ENCODE measurements at regions not wholly inside any gene's neighbourhood (a gene's known extent, or its start where the extent isn't known, plus 50 kb on each side); places are given as distances from the start of the nearest gene placed in this dataset.

DNA sequence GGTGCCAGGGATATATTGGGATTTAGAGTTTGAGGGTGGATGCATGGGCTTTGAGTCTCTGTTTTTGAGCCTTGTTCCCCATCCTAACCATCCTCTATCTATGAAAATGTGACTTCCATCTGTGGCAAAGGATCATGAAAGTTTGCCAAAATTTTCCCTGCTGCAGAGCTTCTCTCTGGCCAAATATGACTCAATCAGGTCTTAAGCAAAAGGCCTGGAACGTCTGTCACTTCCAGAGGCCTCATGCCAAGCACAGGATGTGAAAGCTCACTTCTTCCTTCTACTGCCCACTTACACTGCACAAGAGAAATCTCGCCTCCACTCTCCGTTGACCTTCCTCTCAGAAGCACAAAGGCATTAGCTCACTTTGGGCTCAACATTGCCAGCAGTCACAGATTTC is 696.9 kb upstream of the NRP1 start:
- no peaks in the 10 kb centered on the region for H3K36me3 ChIP-seq
- DNase-seq, result peak; percentile 82 to 86
- TF ChIP-seq, protein P1, sequence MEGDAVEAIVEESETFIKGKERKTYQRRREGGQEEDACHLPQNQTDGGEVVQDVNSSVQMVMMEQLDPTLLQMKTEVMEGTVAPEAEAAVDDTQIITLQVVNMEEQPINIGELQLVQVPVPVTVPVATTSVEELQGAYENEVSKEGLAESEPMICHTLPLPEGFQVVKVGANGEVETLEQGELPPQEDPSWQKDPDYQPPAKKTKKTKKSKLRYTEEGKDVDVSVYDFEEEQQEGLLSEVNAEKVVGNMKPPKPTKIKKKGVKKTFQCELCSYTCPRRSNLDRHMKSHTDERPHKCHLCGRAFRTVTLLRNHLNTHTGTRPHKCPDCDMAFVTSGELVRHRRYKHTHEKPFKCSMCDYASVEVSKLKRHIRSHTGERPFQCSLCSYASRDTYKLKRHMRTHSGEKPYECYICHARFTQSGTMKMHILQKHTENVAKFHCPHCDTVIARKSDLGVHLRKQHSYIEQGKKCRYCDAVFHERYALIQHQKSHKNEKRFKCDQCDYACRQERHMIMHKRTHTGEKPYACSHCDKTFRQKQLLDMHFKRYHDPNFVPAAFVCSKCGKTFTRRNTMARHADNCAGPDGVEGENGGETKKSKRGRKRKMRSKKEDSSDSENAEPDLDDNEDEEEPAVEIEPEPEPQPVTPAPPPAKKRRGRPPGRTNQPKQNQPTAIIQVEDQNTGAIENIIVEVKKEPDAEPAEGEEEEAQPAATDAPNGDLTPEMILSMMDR (IDR thresholded peaks at IDR 0.05), result no peak
- H3K4me1 ChIP-seq, result peaks cover 0 to 14% (median 0%) of the 10 kb centered on the region in 4 donors
- no peaks in the 10 kb centered on the region for H3K27me3 ChIP-seq
- H3K4me3 ChIP-seq, result no peak overlapping the region
- no peak overlapping the region for H3K27ac ChIP-seq
- intact Hi-C loops (cut with DNase I; ENCODE audit: low total_unique reads), result no loop called here
- H3K9me3 ChIP-seq, result no peaks in the 10 kb centered on the region

DNA sequence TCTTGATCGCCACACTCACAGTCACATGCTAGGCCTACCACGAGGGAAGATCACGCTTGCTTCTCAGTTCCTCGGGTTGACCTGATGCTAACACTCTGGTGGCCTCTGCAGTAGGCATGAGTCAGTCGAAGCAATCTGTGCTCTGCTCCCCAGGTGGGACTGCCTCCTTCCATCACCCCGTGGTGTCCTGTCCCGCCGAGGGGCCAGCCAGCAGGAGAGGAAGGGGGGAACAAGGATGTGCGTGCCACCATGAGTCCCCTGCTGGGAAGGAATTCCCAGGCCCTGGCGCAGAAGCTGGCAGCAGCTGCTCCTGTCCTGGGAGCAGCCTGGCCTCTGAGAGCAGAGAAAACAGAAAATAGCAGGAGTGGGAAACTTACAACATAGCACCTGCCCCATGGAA is 695.0 kb upstream of the NRP1 start:
- no peaks in the 10 kb centered on the region for H3K36me3 ChIP-seq
- intact Hi-C loops (cut with DNase I; ENCODE audit: low total_unique reads), result no loop called here
- DNase-seq, result no peak
- no peak overlapping the region for H3K27ac ChIP-seq
- peaks cover 0 to 14% (median 0%) of the 10 kb centered on the region in 4 donors for H3K4me1 ChIP-seq
- no peak overlapping the region for H3K4me3 ChIP-seq
- H3K9me3 ChIP-seq, result no peaks in the 10 kb centered on the region
- TF ChIP-seq, protein P1 (IDR thresholded peaks at IDR 0.05), result no peak
- H3K27me3 ChIP-seq, result no peaks in the 10 kb centered on the region

DNA sequence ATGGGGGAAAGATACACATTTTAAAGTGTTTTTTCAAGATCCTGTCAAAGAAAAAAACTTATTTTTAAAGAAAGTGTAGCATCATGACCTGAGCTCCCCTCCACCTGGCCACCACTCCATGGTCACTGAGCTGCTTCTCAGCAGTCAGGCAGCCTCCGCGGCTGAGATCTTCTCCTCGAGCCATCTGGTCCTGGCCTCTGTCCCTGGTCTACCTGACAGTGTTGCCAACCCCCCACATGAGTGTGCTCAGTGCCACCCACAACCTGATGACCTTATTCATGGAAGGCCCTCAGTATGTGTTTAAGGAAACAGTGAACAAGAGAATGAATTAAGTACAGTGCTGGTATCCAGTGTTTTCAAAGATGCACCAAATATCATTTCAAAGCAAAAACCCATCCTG is 694.5 kb upstream of the NRP1 start:
- TF ChIP-seq, protein P1 (IDR thresholded peaks at IDR 0.05), result no peak

DNA sequence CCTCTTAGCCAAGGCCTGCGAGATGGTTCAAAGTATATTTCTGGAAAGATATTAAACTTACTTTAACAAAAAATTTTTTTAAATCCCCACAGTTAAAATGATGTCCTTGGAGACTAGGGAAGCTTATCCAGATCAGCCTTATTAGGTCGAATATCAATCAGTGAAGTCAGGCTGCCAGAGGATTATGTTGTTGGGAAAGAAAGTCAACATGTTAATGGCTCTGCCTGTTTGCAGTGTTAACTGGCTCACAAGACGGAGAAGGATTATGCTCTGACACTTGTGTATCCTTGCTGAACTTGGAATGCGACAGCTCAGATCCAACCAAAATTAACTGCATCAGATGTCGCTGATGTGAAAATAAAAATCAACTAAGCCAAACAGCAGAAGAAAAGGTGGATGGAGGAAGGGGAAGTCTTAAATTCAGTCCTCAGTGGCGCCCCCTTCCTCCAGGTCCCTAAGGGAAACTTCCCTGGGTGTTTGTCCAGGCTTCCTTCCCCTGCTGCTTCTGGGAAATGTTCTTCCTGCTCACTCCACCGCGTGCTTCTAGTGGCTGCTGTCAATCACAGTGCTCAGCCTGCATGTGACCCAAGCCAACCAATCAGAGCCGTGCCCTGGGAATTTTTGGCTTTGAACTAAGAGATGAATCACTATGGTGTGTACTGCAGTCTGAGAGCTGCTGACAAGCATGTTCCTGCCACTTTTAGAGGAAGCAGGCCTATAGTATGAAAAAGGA is 690.4 kb upstream of the NRP1 start:
- Histone ChIP-seq H3K27me3 (no peaks in the 10 kb centered on the region), H3K27ac (no peak overlapping the region), H3K36me3 (no peaks in the 10 kb centered on the region), H3K4me1 (no peaks in the 10 kb centered on the region), H3K9me3 (no peaks in the 10 kb centered on the region), H3K4me3 (no peak overlapping the region)
- TF ChIP-seq, protein P1 (IDR thresholded peaks at IDR 0.05), result no peak
- intact Hi-C loops (cut with DNase I; ENCODE audit: low total_unique reads), result no loop called here
- peak in 1 of 2 donors; percentile 32 for DNase-seq

More for the DNA sequence above, 694.5 kb upstream of the NRP1 start:
- Histone ChIP-seq H3K4me1 (peaks cover 0 to 14% (median 0%) of the 10 kb centered on the region in 4 donors), H3K27ac (no peak overlapping the region), H3K4me3 (no peak overlapping the region), H3K9me3 (no peaks in the 10 kb centered on the region), H3K36me3 (no peaks in the 10 kb centered on the region), H3K27me3 (no peaks in the 10 kb centered on the region)
- intact Hi-C loops (cut with DNase I; ENCODE audit: low total_unique reads), result no loop called here
- no peak for DNase-seq

DNA sequence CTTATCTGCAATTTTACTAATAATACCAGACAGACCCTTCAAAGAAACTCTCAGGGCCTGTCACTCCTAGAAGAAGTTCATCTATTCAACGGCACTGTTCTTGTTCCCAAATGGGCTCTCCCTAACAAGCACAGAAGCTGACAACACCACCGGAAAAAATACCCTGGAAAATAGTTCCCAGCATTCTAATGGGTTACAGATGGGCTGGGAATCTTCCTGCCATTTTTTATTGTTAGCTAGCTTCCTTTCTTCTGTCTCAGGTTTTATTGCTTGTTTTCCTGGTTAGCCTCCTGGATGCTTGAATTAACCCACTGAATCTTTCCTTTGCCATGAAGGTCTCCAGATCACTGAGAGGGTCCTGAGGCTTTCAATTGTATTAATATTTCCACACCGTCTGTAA is 689.8 kb upstream of the NRP1 start:
- Histone ChIP-seq H3K4me1 (no peaks in the 10 kb centered on the region), H3K27ac (no peak overlapping the region), H3K27me3 (no peaks in the 10 kb centered on the region), H3K36me3 (no peaks in the 10 kb centered on the region), H3K9me3 (no peaks in the 10 kb centered on the region), H3K4me3 (no peak overlapping the region)
- TF ChIP-seq, protein P1 (IDR thresholded peaks at IDR 0.05), result no peak
- DNase-seq, result no peak
- intact Hi-C loops (cut with DNase I; ENCODE audit: low total_unique reads), result no loop called here

All from tibial artery (tissue), 4 donors.